GM23338 (cell line): ENCODE measurements at regions not wholly inside any gene's neighbourhood (a gene's known extent, or its start where the extent isn't known, plus 50 kb on each side); places are given as distances from the start of the nearest gene placed in this dataset.

Experiments
- CREB1 ChIP-seq: fragments of 250-450 bp; sonication (Bioruptor Pico); IDR thresholded peaks from 2 replicates; pipeline ENCODE4 v1.5.0; 2020; ENCODE audit warnings: low read depth, mild to moderate bottlenecking, moderate library complexity
- CTCF ChIP-seq, 2 experiments: fragments of 200-600 bp in 1 of 2; sonication (generic) in 1 of 2; conservative IDR thresholded peaks; 2 replicates each; pipeline versions ENCODE4 v1.5.1 to v1.6.1; 2016 to 2017; ENCODE audit warnings: antibody characterized with exemption in 2 of 2, low read depth in 2 of 2, mild to moderate bottlenecking in 2 of 2, moderate library complexity in 1 of 2
- ETS1 ChIP-seq: IDR thresholded peaks from 2 replicates; pipeline ENCODE4 v1.6.1; 2016; ENCODE audit warnings: antibody characterized with exemption
- EZH2 ChIP-seq: fragments of 200-600 bp; sonication (generic); IDR thresholded peaks from one replicate; pipeline ENCODE4 v1.8.0; 2017; ENCODE audit warnings: antibody characterized with exemption, mild to moderate bottlenecking, low read depth; ENCODE audit not compliant: unreplicated experiment
- EZH2phosphoT487 ChIP-seq: fragments of 200-600 bp; sonication (generic); IDR thresholded peaks from one replicate; pipeline ENCODE4 v1.8.1; 2018; ENCODE audit warnings: antibody characterized with exemption; ENCODE audit not compliant: unreplicated experiment
- JUNB ChIP-seq: IDR thresholded peaks from one replicate; pipeline ENCODE4 v1.6.1; 2016; ENCODE audit warnings: antibody characterized with exemption; ENCODE audit not compliant: unreplicated experiment
- NANOG ChIP-seq: IDR thresholded peaks from 2 replicates; pipeline ENCODE4 v1.6.1; 2016; ENCODE audit warnings: antibody characterized with exemption, borderline replicate concordance
- POLR2AphosphoS5 ChIP-seq: IDR thresholded peaks from 2 replicates; pipeline ENCODE4 v1.6.1; 2016; ENCODE audit warnings: antibody characterized with exemption, low read depth
- REST ChIP-seq: IDR thresholded peaks from one replicate; pipeline ENCODE4 v1.6.1; 2018; ENCODE audit warnings: antibody characterized with exemption; ENCODE audit not compliant: unreplicated experiment
- STAT1 ChIP-seq: IDR thresholded peaks from one replicate; pipeline ENCODE4 v1.6.1; 2016; ENCODE audit warnings: antibody characterized with exemption; ENCODE audit not compliant: unreplicated experiment
- ZNF114 ChIP-seq: fragments of 250-450 bp; sonication (Bioruptor Pico); IDR thresholded peaks from 2 replicates; pipeline ENCODE4 v1.5.0; 2020; ENCODE audit warnings: mild to moderate bottlenecking, moderate library complexity
- ZNF331 ChIP-seq: fragments of 250-450 bp; sonication (Bioruptor Pico); IDR thresholded peaks from 2 replicates; pipeline ENCODE4 v1.5.0; 2020; ENCODE audit warnings: low read depth, mild to moderate bottlenecking, moderate library complexity
- ZNF462 ChIP-seq: fragments of 250-450 bp; sonication (Bioruptor Pico); IDR thresholded peaks from 2 replicates; pipeline ENCODE4 v1.5.0; 2020; ENCODE audit warnings: mild to moderate bottlenecking, moderate library complexity

- TF ChIP-seq CTCF (conservative IDR thresholded peaks at IDR 0.05; ENCODE audit: low read depth in 2 of 2) (no peak), EZH2phosphoT487 (no peak), POLR2AphosphoS5 (no peak), REST (no peak), EZH2 (no peak), NANOG (no peak), CREB1 (CRISPR knock-in tag) (no peak), ETS1 (no peak), JUNB (no peak), ZNF114 (no peak), ZNF462 (CRISPR knock-in tag) (no peak), STAT1 (no peak), ZNF331 (CRISPR knock-in tag) (no peak)
These were observed 64.4 kb upstream of the STK26 start for GRCh38 chrX:131958724-131959123.
